HEK293T (cell line): ENCODE measurements at regions not wholly inside any gene's neighbourhood (a gene's known extent, or its start where the extent isn't known, plus 50 kb on each side); places are given as distances from the start of the nearest gene placed in this dataset.

Source experiments
- BHLHE40 ChIP-seq: fragments of 450-650 bp; IDR thresholded peaks from 2 replicates; pipeline ENCODE4 v1.6.1; 2016; ENCODE audit warnings: mild to moderate bottlenecking, moderate library complexity, borderline replicate concordance
- ELF4 ChIP-seq: fragments of 450-650 bp; IDR thresholded peaks from 2 replicates; pipeline ENCODE4 v1.6.1; 2017; ENCODE audit warnings: antibody characterized with exemption
- FOXK2 ChIP-seq: fragments of 450-650 bp; IDR thresholded peaks from 2 replicates; pipeline ENCODE4 v1.6.1; 2016; ENCODE audit warnings: mild to moderate bottlenecking
- FOXM1 ChIP-seq: fragments of 450-650 bp; IDR thresholded peaks from 2 replicates; pipeline ENCODE4 v1.6.1; 2017; ENCODE audit warnings: mild to moderate bottlenecking, borderline replicate concordance
- HDGF ChIP-seq: fragments of 450-650 bp; IDR thresholded peaks from 2 replicates; pipeline ENCODE4 v1.6.1; 2017; ENCODE audit warnings: antibody characterized with exemption, borderline replicate concordance
- SP1 ChIP-seq: fragments of 450-650 bp; IDR thresholded peaks from 2 replicates; pipeline ENCODE4 v1.6.1; 2017
- ZNF384 ChIP-seq: fragments of 450-650 bp; IDR thresholded peaks from 2 replicates; pipeline ENCODE4 v1.6.1; 2016
- TF ChIP-seq, protein P1 (sequence below): fragments of 450-650 bp; IDR thresholded peaks from 2 replicates; pipeline ENCODE4 v1.6.1; 2016

- TF ChIP-seq SP1 (no peak), ZNF384 (no peak), FOXK2 (no peak), HDGF (no peak), ELF4 (no peak), BHLHE40 (no peak), FOXM1 (no peak)
- TF ChIP-seq, protein P1, sequence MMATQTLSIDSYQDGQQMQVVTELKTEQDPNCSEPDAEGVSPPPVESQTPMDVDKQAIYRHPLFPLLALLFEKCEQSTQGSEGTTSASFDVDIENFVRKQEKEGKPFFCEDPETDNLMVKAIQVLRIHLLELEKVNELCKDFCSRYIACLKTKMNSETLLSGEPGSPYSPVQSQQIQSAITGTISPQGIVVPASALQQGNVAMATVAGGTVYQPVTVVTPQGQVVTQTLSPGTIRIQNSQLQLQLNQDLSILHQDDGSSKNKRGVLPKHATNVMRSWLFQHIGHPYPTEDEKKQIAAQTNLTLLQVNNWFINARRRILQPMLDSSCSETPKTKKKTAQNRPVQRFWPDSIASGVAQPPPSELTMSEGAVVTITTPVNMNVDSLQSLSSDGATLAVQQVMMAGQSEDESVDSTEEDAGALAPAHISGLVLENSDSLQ, result no peak
Measured at GRCh38 chr5:74079971-74080556, 454.1 kb downstream of the ARHGEF28 start.
